ENCODE measurements at regions not wholly inside any gene's neighbourhood (a gene's known extent, or its start where the extent isn't known, plus 50 kb on each side); places are given as distances from the start of the nearest gene placed in this dataset.

DNA sequence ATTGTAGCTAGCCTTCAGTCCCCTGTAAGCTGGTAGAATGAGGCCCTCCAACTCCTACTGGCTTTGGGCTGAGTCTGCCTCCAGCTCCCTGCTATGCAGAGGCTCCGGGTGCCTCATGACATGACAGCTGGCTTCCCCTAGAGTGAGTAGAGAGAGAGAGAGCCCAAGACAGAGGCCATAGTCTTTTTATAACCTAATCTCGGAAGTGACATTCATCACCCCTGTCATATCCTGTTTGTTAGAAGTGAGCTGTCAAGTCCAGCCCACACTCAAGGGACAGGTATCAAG, 53.9 kb upstream of the CTBP2 start:
- no peak for DNase-seq
- Histone ChIP-seq H3K36me3 (replicated peaks in 1 of 2; ENCODE audit: control insufficient read depth in 1 of 2, insufficient read depth in 2 of 2, low read length in 1 of 2) (no peaks in the 10 kb centered on the region), H4K20me1 (ENCODE audit: insufficient read depth) (no peaks in the 10 kb centered on the region), H3K9ac (no peak overlapping the region), H3K4me3 (ENCODE audit: low read depth in 2 of 2, low read length in 1 of 2) (no peak overlapping the region), H3F3A (replicated peaks; ENCODE audit: insufficient read depth) (no peaks in the 10 kb centered on the region), H3K79me2 (ENCODE audit: insufficient read depth) (no peaks in the 10 kb centered on the region), H3K4me1 (ENCODE audit: control insufficient read depth in 1 of 2, insufficient read depth in 2 of 2, low read depth in 1 of 2, low read length in 1 of 2) (no peaks in the 10 kb centered on the region), H2AFZ (ENCODE audit: low read depth) (no peak overlapping the region), H3K4me2 (no peak overlapping the region), H3K27me3 (ENCODE audit: insufficient read depth) (no peaks in the 10 kb centered on the region; the same call in 1 of the 2 replicates), H3K27ac (ENCODE audit: low read depth in 2 of 2, low read length in 1 of 2) (no peak overlapping the region), H3K9me2 (no peaks in the 10 kb centered on the region), H3K9me3 (no peaks in the 10 kb centered on the region)
- POLR2A ChIA-PET, result no interaction called here
- 68% methylated on average over 2 of the region's 2 CpGs for WGBS (ENCODE audit: low lambda C conversion rate)
- CTCF ChIA-PET, result interaction anchor here (0.8 kb wide), 1 partner anchor 14 kb away, joined by 3 read pairs; no protein-coding TSS in a partner anchor
- TF ChIP-seq JUND (IDR thresholded peaks at IDR 0.05), result no peak
- no peak for TF ChIP-seq NFIC (IDR thresholded peaks at IDR 0.05; ENCODE audit: borderline replicate concordance)
- TF ChIP-seq, protein P1, sequence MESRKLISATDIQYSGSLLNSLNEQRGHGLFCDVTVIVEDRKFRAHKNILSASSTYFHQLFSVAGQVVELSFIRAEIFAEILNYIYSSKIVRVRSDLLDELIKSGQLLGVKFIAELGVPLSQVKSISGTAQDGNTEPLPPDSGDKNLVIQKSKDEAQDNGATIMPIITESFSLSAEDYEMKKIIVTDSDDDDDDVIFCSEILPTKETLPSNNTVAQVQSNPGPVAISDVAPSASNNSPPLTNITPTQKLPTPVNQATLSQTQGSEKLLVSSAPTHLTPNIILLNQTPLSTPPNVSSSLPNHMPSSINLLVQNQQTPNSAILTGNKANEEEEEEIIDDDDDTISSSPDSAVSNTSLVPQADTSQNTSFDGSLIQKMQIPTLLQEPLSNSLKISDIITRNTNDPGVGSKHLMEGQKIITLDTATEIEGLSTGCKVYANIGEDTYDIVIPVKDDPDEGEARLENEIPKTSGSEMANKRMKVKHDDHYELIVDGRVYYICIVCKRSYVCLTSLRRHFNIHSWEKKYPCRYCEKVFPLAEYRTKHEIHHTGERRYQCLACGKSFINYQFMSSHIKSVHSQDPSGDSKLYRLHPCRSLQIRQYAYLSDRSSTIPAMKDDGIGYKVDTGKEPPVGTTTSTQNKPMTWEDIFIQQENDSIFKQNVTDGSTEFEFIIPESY (IDR thresholded peaks at IDR 0.05; ENCODE audit: borderline replicate concordance, low read depth), result no peak
- TF ChIP-seq, protein P2, sequence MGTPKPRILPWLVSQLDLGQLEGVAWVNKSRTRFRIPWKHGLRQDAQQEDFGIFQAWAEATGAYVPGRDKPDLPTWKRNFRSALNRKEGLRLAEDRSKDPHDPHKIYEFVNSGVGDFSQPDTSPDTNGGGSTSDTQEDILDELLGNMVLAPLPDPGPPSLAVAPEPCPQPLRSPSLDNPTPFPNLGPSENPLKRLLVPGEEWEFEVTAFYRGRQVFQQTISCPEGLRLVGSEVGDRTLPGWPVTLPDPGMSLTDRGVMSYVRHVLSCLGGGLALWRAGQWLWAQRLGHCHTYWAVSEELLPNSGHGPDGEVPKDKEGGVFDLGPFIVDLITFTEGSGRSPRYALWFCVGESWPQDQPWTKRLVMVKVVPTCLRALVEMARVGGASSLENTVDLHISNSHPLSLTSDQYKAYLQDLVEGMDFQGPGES (IDR thresholded peaks at IDR 0.05; ENCODE audit: low read depth, low read length), result no peak
- TF ChIP-seq GABPA (IDR thresholded peaks at IDR 0.05; ENCODE audit: low read depth), result no peak
- no peak for TF ChIP-seq REST (IDR thresholded peaks at IDR 0.05; ENCODE audit: low read depth, low read length)
- no peak for TF ChIP-seq RAD21 (IDR thresholded peaks at IDR 0.05; ENCODE audit: low read length)
- TF ChIP-seq CHD2 (IDR thresholded peaks at IDR 0.05; ENCODE audit: low read length, partially characterized antibody), result no peak
- TF ChIP-seq CTCF (IDR thresholded peaks at IDR 0.05), result no peak
- no peak for TF ChIP-seq GATA2 (CRISPR knock-in tag; IDR thresholded peaks at IDR 0.05)
- TF ChIP-seq FOXM1 (IDR thresholded peaks at IDR 0.05; ENCODE audit: low read depth), result no peak
- TF ChIP-seq TEAD4 (IDR thresholded peaks at IDR 0.05; ENCODE audit: borderline replicate concordance, insufficient read depth), result no peak

All from SK-N-SH (cell line).